HEK293 (cell line): ENCODE measurements at regions not wholly inside any gene's neighbourhood (a gene's known extent, or its start where the extent isn't known, plus 50 kb on each side); places are given as distances from the start of the nearest gene placed in this dataset.

ENCODE experiments used
- CTCF ChIA-PET: fragments of 350-600 bp; formaldehyde crosslinking; extraction: SDS; loops from one replicate; lab custom pipeline; 2021; ENCODE audit warnings: antibody characterized with exemption; lab: Yijun Ruan, JAX
- POLR2A ChIA-PET: fragments of 300-600 bp; formaldehyde crosslinking; extraction: SDS; loops from one replicate; lab custom pipeline; 2020; ENCODE audit warnings: antibody characterized with exemption, inconsistent platforms; lab: Yijun Ruan, JAX
- H3K27ac ChIP-seq: fragments of 200-500 bp; sonication (Bioruptor generic); 2 replicates; pipeline ENCODE4 v1.5.1; 2014; ENCODE audit warnings: low read depth, low read length, control low read depth, inconsistent platforms; ENCODE audit errors: extremely low read depth
- H3K36me3 ChIP-seq, 2 experiments: fragments of 200-500 bp in 1 of 2; sonication (Bioruptor generic) in 1 of 2; 1 replicate in 1 of 2; 2 replicates in 1 of 2; pipeline ENCODE4 v1.5.1; 2014 to 2017; ENCODE audit warnings: inconsistent platforms in 2 of 2, low read length in 2 of 2; ENCODE audit not compliant: control insufficient read depth in 2 of 2, insufficient read depth in 1 of 2
- H3K4me1 ChIP-seq: fragments of 200-500 bp; sonication (Bioruptor generic); 2 replicates; pipeline ENCODE4 v1.5.1; 2014; ENCODE audit warnings: mild to moderate bottlenecking, low read length, inconsistent platforms; ENCODE audit not compliant: control insufficient read depth, insufficient read depth
- H3K4me3 ChIP-seq: 2 replicates; pipeline ENCODE4 v1.5.1; 2011; ENCODE audit warnings: low read depth, mild to moderate bottlenecking, control low read depth, low read length, moderate library complexity
- H3K9me3 ChIP-seq: fragments of 200-500 bp; sonication (Bioruptor generic); 2 replicates; pipeline ENCODE4 v1.5.1; 2014; ENCODE audit warnings: low read depth, low read length, inconsistent platforms; ENCODE audit not compliant: control insufficient read depth, insufficient read depth
- ELK4 ChIP-seq: IDR thresholded peaks from 2 replicates; pipeline ENCODE4 v1.6.1; 2011; ENCODE audit warnings: mild to moderate bottlenecking, low read depth, low read length, borderline replicate concordance
- HIC1 ChIP-seq: fragments of 450-650 bp; formaldehyde crosslinking; IDR thresholded peaks from 2 replicates; pipeline ENCODE4 v1.5.1; 2016; ENCODE audit warnings: missing biosample characterization, missing genetic modification characterization
- ZBTB6 ChIP-seq: fragments of 450-650 bp; formaldehyde crosslinking; IDR thresholded peaks from 2 replicates; pipeline ENCODE4 v1.5.1; 2017; ENCODE audit warnings: missing biosample characterization, missing genetic modification characterization
- ZBTB7A ChIP-seq: fragments of 450-650 bp; formaldehyde crosslinking; IDR thresholded peaks from 2 replicates; pipeline ENCODE4 v1.5.1; 2016; ENCODE audit warnings: low read depth, missing biosample characterization, missing genetic modification characterization
- ZFP37 ChIP-seq: fragments of 450-650 bp; formaldehyde crosslinking; IDR thresholded peaks from 2 replicates; pipeline ENCODE4 v1.5.1; 2016; ENCODE audit warnings: missing biosample characterization, missing genetic modification characterization
- ZIC2 ChIP-seq: fragments of 450-650 bp; formaldehyde crosslinking; IDR thresholded peaks from 2 replicates; pipeline ENCODE4 v1.5.1; 2016; ENCODE audit warnings: missing biosample characterization, missing genetic modification characterization
- ZNF121 ChIP-seq: fragments of 450-650 bp; formaldehyde crosslinking; IDR thresholded peaks from 2 replicates; pipeline ENCODE4 v1.5.1; 2016; ENCODE audit warnings: missing biosample characterization, missing genetic modification characterization
- ZNF146 ChIP-seq: fragments of 450-650 bp; formaldehyde crosslinking; IDR thresholded peaks from 2 replicates; pipeline ENCODE4 v1.5.1; 2016; ENCODE audit warnings: missing biosample characterization, missing genetic modification characterization
- ZNF274 ChIP-seq, 2 experiments: fragments of 200-500 bp in 1 of 2; fragments of 450-650 bp in 1 of 2; sonication (Bioruptor generic) in 1 of 2; formaldehyde crosslinking in 1 of 2; IDR thresholded peaks; 2 replicates each; pipeline versions ENCODE4 v1.5.1 to v1.6.1; 2014 to 2016; ENCODE audit warnings: borderline replicate concordance in 1 of 2, inconsistent platforms in 1 of 2, low read length in 1 of 2, missing biosample characterization in 1 of 2, missing genetic modification characterization in 1 of 2
- ZNF280D ChIP-seq: fragments of 450-650 bp; formaldehyde crosslinking; IDR thresholded peaks from 2 replicates; pipeline ENCODE4 v1.5.1; 2016; ENCODE audit warnings: missing biosample characterization, missing genetic modification characterization
- ZNF660 ChIP-seq: fragments of 450-650 bp; IDR thresholded peaks from 2 replicates; pipeline ENCODE4 v1.5.1; 2018; ENCODE audit warnings: missing biosample characterization, mild to moderate bottlenecking, missing genetic modification characterization
- ZNF670 ChIP-seq: fragments of 450-650 bp; formaldehyde crosslinking; IDR thresholded peaks from 2 replicates; pipeline ENCODE4 v1.5.1; 2016; ENCODE audit warnings: missing biosample characterization, missing genetic modification characterization, low read depth
- ZNF768 ChIP-seq: fragments of 450-650 bp; formaldehyde crosslinking; IDR thresholded peaks from 2 replicates; pipeline ENCODE4 v1.5.1; 2018; ENCODE audit warnings: missing biosample characterization, mild to moderate bottlenecking, missing genetic modification characterization
- ZNF777 ChIP-seq: fragments of 450-650 bp; formaldehyde crosslinking; IDR thresholded peaks from 2 replicates; pipeline ENCODE4 v1.5.1; 2017; ENCODE audit warnings: missing biosample characterization, missing genetic modification characterization, borderline replicate concordance
- ZSCAN18 ChIP-seq: fragments of 450-650 bp; formaldehyde crosslinking; IDR thresholded peaks from 2 replicates; pipeline ENCODE4 v1.5.1; 2016; ENCODE audit warnings: missing biosample characterization, missing genetic modification characterization

GRCh38 chr11:115931548-115932083 lies 427.4 kb upstream of the CADM1 start (continued):
- TF ChIP-seq HIC1 (no peak), ZNF768 (tag by site-specific recombination) (no peak), ZSCAN18 (tag by site-specific recombination) (no peak), ZFP37 (tag by site-specific recombination) (no peak), ZBTB7A (tag by site-specific recombination) (no peak), ZNF777 (tag by site-specific recombination) (no peak)

- Histone ChIP-seq H3K4me1 (no peaks in the 10 kb centered on the region), H3K36me3 (no peaks in the 10 kb centered on the region), H3K4me3 (no peak overlapping the region), H3K27ac (no peak overlapping the region), H3K9me3 (no peaks in the 10 kb centered on the region)
- no peak for TF ChIP-seq ZBTB6
- TF ChIP-seq ZNF121 (tag by site-specific recombination), result no peak
- TF ChIP-seq ZNF670, result no peak
- TF ChIP-seq ZNF660, result no peak
- no peak for TF ChIP-seq ZNF274 (IDR thresholded peaks at IDR 0.05; ENCODE audit: low read length)
- no peak for TF ChIP-seq ZNF274 (tag by site-specific recombination; IDR thresholded peaks at IDR 0.05; ENCODE audit: borderline replicate concordance)
- no peak for TF ChIP-seq ZNF146
- TF ChIP-seq, all 188 proteins: peak for 0
- CTCF ChIA-PET, result interaction anchor here (0.9 kb wide), 1 partner anchor 607 kb away, joined by 3 read pairs; no protein-coding TSS in a partner anchor
- POLR2A ChIA-PET, result no interaction called here
Observed at GRCh38 chr11:115930886-115931547, 426.8 kb upstream of the CADM1 start.

GRCh38 chr11:115930291-115930690 lies 426.1 kb upstream of the CADM1 start:
- Histone ChIP-seq H3K9me3 (no peaks in the 10 kb centered on the region), H3K4me1 (no peaks in the 10 kb centered on the region), H3K27ac (no peak overlapping the region), H3K36me3 (no peaks in the 10 kb centered on the region), H3K4me3 (no peak overlapping the region)
- no peak for TF ChIP-seq ZNF280D (tag by site-specific recombination)
- TF ChIP-seq ZIC2 (tag by site-specific recombination), result peak; percentile 34; the same call in 1 of the 2 replicates
- TF ChIP-seq ELK4, result no peak
- ChIA-PET CTCF (interaction anchor here (0.7 to 0.9 kb wide), 2 partner anchors 606 to 904 kb away, joined by 3 read pairs; no protein-coding TSS in a partner anchor), POLR2A (no interaction called here)
